ENCODE measurements at regions not wholly inside any gene's neighbourhood (a gene's known extent, or its start where the extent isn't known, plus 50 kb on each side); places are given as distances from the start of the nearest gene placed in this dataset.
"Not testable (repeated sequence)": the region's sequence is repeated elsewhere in the genome, so short reads cannot be mapped to it uniquely, and the experiment has no call there.

- no peak for DNase-seq (ENCODE audit: low spot score)
Observed at GRCh38 chr7:124635416-124635815, 130.2 kb downstream of the GPR37 start.

- no peak for DNase-seq (ENCODE audit: low spot score)
Observed at GRCh38 chr7:124633740-124634139, 131.9 kb downstream of the GPR37 start.

- no peak for DNase-seq (ENCODE audit: low spot score)
Observed at GRCh38 chr7:124630395-124630794, 135.2 kb downstream of the GPR37 start.

GRCh38 chr7:124618871-124619270, 146.7 kb downstream of the GPR37 start:
- no peak for DNase-seq (ENCODE audit: low spot score)

GRCh38 chr7:124618051-124618450, 147.5 kb downstream of the GPR37 start:
- not testable (repeated sequence) for DNase-seq (ENCODE audit: low spot score)

- DNase-seq (ENCODE audit: low spot score) = no peak
Observed at GRCh38 chr7:124603066-124603465, 162.5 kb downstream of the GPR37 start.

GRCh38 chr7:124597509-124597908, 168.1 kb downstream of the GPR37 start:
- DNase-seq (ENCODE audit: low spot score) = no peak

- DNase-seq (ENCODE audit: low spot score) = no peak
Observed at GRCh38 chr7:124596881-124597280, 168.7 kb downstream of the GPR37 start.

- no peak for DNase-seq (ENCODE audit: low spot score)
Observed at GRCh38 chr7:124590814-124591213, 174.8 kb downstream of the GPR37 start.

- no peak for DNase-seq (ENCODE audit: low spot score)
Observed at GRCh38 chr7:124577256-124577655, 188.3 kb downstream of the GPR37 start.

GRCh38 chr7:124575176-124575575, 190.4 kb downstream of the GPR37 start:
- DNase-seq (ENCODE audit: low spot score) = no peak

- no peak for DNase-seq (ENCODE audit: low spot score)
Observed at GRCh38 chr7:124570558-124570957, 195.0 kb downstream of the GPR37 start.

GRCh38 chr7:124566583-124566982, 199.0 kb downstream of the GPR37 start:
- no peak for DNase-seq (ENCODE audit: low spot score)

- no peak for DNase-seq (ENCODE audit: low spot score)
Observed at GRCh38 chr7:124557587-124557986, 208.0 kb downstream of the GPR37 start.

- no peak for DNase-seq (ENCODE audit: low spot score)
Observed at GRCh38 chr7:124557101-124557500, 208.5 kb downstream of the GPR37 start.

GRCh38 chr7:124553502-124553901, 212.1 kb downstream of the GPR37 start:
- DNase-seq (ENCODE audit: low spot score) = no peak

GRCh38 chr7:124552217-124552616, 213.4 kb downstream of the GPR37 start:
- no peak for DNase-seq (ENCODE audit: low spot score)

- no peak for DNase-seq (ENCODE audit: low spot score)
Observed at GRCh38 chr7:124550036-124550435, 215.6 kb downstream of the GPR37 start.

GRCh38 chr7:124542476-124542875, 223.1 kb downstream of the GPR37 start:
- no peak for DNase-seq (ENCODE audit: low spot score)

GRCh38 chr7:124536156-124536762, 229.3 kb downstream of the GPR37 start:
- DNase-seq (ENCODE audit: low spot score) = peak; percentile 10

- no peak for DNase-seq (ENCODE audit: low spot score)
Observed at GRCh38 chr7:124532166-124532565, 233.4 kb downstream of the GPR37 start.

GRCh38 chr7:124516911-124517310, 248.7 kb downstream of the GPR37 start:
- no peak for DNase-seq (ENCODE audit: low spot score)

GRCh38 chr7:124515106-124515830, 250.3 kb downstream of the GPR37 start:
- DNase-seq (ENCODE audit: low spot score) = no peak

- no peak for DNase-seq (ENCODE audit: low spot score)
Observed at GRCh38 chr7:124514471-124514870, 251.1 kb downstream of the GPR37 start.

Data from HuH-7 (cell line).